IMR-90 (cell line): ENCODE measurements at regions not wholly inside any gene's neighbourhood (a gene's known extent, or its start where the extent isn't known, plus 50 kb on each side); places are given as distances from the start of the nearest gene placed in this dataset.

ENCODE experiments used
- ATAC-seq: fragments of 200-7000 bp; cut with Tn5 transposase; 2 replicates; pipeline ENCODE4 v1.9.1; 2020; ENCODE audit warnings: low read depth, mild to moderate bottlenecking, moderate library complexity
- BruUV-seq: library from RNA; stranded (reverse); fragments of 400-500 nt; replicated peaks from 2 replicates; lab custom pipeline; 2021; lab: Mats Ljungman, UMichigan
- CTCF ChIA-PET: fragments of 300-600 bp; formaldehyde crosslinking; extraction: SDS; loops from one replicate; lab custom pipeline; 2021; ENCODE audit warnings: antibody characterized with exemption; lab: Yijun Ruan, JAX
- POLR2A ChIA-PET: fragments of 300-600 bp; sonication (Branson Sonifier 250); formaldehyde crosslinking; loops from one replicate; lab custom pipeline; 2022; ENCODE audit warnings: antibody characterized with exemption; ENCODE audit not compliant: unreplicated experiment; lab: Charles Lee
- DNase-seq: peaks from one replicate; pipeline ENCODE4 v3.0.0; 2013
- H2AFZ ChIP-seq: replicated peaks from 2 replicates; pipeline ENCODE3; 2013; ENCODE audit warnings: low read length, mild to moderate bottlenecking; ENCODE audit not compliant: poor library complexity
- H2AK5ac ChIP-seq: 2 replicates; pipeline ENCODE4 v1.6.1; 2013; ENCODE audit warnings: low read depth, low read length, inconsistent platforms
- H2AK9ac ChIP-seq: replicated peaks from 2 replicates; pipeline ENCODE3; 2013; ENCODE audit warnings: mild to moderate bottlenecking, low read depth, low read length, moderate library complexity; ENCODE audit not compliant: poor library complexity
- H2BK120ac ChIP-seq: 2 replicates; pipeline ENCODE4 v1.6.1; 2013; ENCODE audit warnings: low read depth, low read length, inconsistent platforms
- H2BK15ac ChIP-seq: 3 replicates; pipeline ENCODE4 v1.6.1; 2013; ENCODE audit warnings: low read depth, low read length, inconsistent platforms
- H2BK20ac ChIP-seq: 2 replicates; pipeline ENCODE4 v1.6.1; 2013; ENCODE audit warnings: low read depth, mild to moderate bottlenecking, inconsistent platforms, low read length, moderate library complexity
- H2BK5ac ChIP-seq: 2 replicates; pipeline ENCODE4 v1.6.1; 2013; ENCODE audit warnings: mild to moderate bottlenecking, low read depth, low read length, inconsistent platforms; ENCODE audit not compliant: poor library complexity, severe bottlenecking
- H3K14ac ChIP-seq: replicated peaks from 2 replicates; pipeline ENCODE4 v1.6.1; 2013; ENCODE audit warnings: low read depth, low read length, inconsistent platforms
- H3K18ac ChIP-seq: 2 replicates; pipeline ENCODE4 v1.6.1; 2013; ENCODE audit warnings: low read depth, low read length, control low read depth
- H3K23ac ChIP-seq: 2 replicates; pipeline ENCODE4 v1.6.1; 2013; ENCODE audit warnings: low read depth, low read length, inconsistent platforms
- H3K27ac ChIP-seq: 2 replicates; pipeline ENCODE4 v1.5.1; 2013; ENCODE audit warnings: mild to moderate bottlenecking, control low read depth, low read length; ENCODE audit not compliant: insufficient read depth
- H3K27me3 ChIP-seq: 2 replicates; pipeline ENCODE4 v1.6.1; 2013; ENCODE audit warnings: low read length; ENCODE audit not compliant: control insufficient read depth, insufficient read depth
- H3K36me3 ChIP-seq: 2 replicates; pipeline ENCODE4 v1.6.1; 2013; ENCODE audit warnings: low read length, mixed read lengths; ENCODE audit not compliant: control insufficient read depth, insufficient read depth
- H3K4ac ChIP-seq: 2 replicates; pipeline ENCODE4 v1.6.1; 2013; ENCODE audit warnings: low read depth, low read length, inconsistent platforms
- H3K4me1 ChIP-seq: 2 replicates; pipeline ENCODE4 v1.6.1; 2013; ENCODE audit warnings: low read length, mixed read lengths; ENCODE audit not compliant: control insufficient read depth, insufficient read depth
- H3K4me2 ChIP-seq: 2 replicates; pipeline ENCODE4 v1.6.1; 2013; ENCODE audit warnings: low read depth, mild to moderate bottlenecking, control low read depth, low read length, moderate library complexity
- H3K4me3 ChIP-seq: 2 replicates; pipeline ENCODE4 v1.5.1; 2013; ENCODE audit warnings: low read depth, mild to moderate bottlenecking, control low read depth, low read length, moderate library complexity; ENCODE audit not compliant: insufficient read depth
- H3K56ac ChIP-seq: 2 replicates; pipeline ENCODE4 v1.6.1; 2013; ENCODE audit warnings: low read length, inconsistent platforms; ENCODE audit not compliant: insufficient read depth; ENCODE audit errors: extremely low read depth
- H3K79me1 ChIP-seq, 2 experiments: 2 replicates each; pipeline ENCODE4 v1.6.1; 2013; ENCODE audit warnings: low read length in 2 of 2, inconsistent platforms in 1 of 2, low read depth in 1 of 2
- H3K9ac ChIP-seq: 2 replicates; pipeline ENCODE4 v1.6.1; 2013; ENCODE audit warnings: low read depth, low read length, control low read depth
- H3K9me1 ChIP-seq: 2 replicates; pipeline ENCODE4 v1.6.1; 2013; ENCODE audit warnings: low read length, inconsistent platforms; ENCODE audit not compliant: insufficient read depth
- H3K9me3 ChIP-seq: 2 replicates; pipeline ENCODE4 v1.6.1; 2013; ENCODE audit warnings: low read length; ENCODE audit not compliant: control insufficient read depth, insufficient read depth
- H4K20me1 ChIP-seq: 2 replicates; pipeline ENCODE4 v1.6.1; 2013; ENCODE audit warnings: low read length, inconsistent platforms; ENCODE audit not compliant: insufficient read depth
- H4K5ac ChIP-seq: 2 replicates; pipeline ENCODE4 v1.6.1; 2013; ENCODE audit warnings: mild to moderate bottlenecking, low read depth, low read length, control low read depth
- H4K8ac ChIP-seq, 2 experiments: 2 replicates each; pipeline ENCODE4 v1.6.1; 2013; ENCODE audit warnings: low read depth in 2 of 2, low read length in 2 of 2, control low read depth in 1 of 2, inconsistent platforms in 1 of 2
- H4K91ac ChIP-seq: 2 replicates; pipeline ENCODE4 v1.6.1; 2013; ENCODE audit warnings: low read depth, low read length, inconsistent platforms; ENCODE audit not compliant: insufficient read depth
- CEBPB ChIP-seq: IDR thresholded peaks from 2 replicates; pipeline ENCODE4 v1.6.1; 2012; ENCODE audit warnings: low read depth, low read length, improper control_type of control experiment
- ELK1 ChIP-seq: fragments of 150-350 bp; IDR thresholded peaks from 2 replicates; pipeline ENCODE4 v1.6.1; 2016; ENCODE audit warnings: low read depth, mild to moderate bottlenecking, low read length, moderate library complexity, borderline replicate concordance
- FOS ChIP-seq: fragments of 150-350 bp; IDR thresholded peaks from 2 replicates; pipeline ENCODE4 v1.6.1; 2016; ENCODE audit warnings: low read depth, low read length
- MAFK ChIP-seq: IDR thresholded peaks from 2 replicates; pipeline ENCODE4 v1.6.1; 2012; ENCODE audit warnings: low read depth, low read length, improper control_type of control experiment
- MAZ ChIP-seq: IDR thresholded peaks from 2 replicates; pipeline ENCODE4 v1.6.1; 2012; ENCODE audit warnings: low read depth, mild to moderate bottlenecking, low read length, improper control_type of control experiment, moderate library complexity, borderline replicate concordance
- POLR2A ChIP-seq: IDR thresholded peaks from 2 replicates; pipeline ENCODE4 v1.6.1; 2012; ENCODE audit warnings: mild to moderate bottlenecking, low read depth, low read length
- RAD21 ChIP-seq: IDR thresholded peaks from 2 replicates; pipeline ENCODE4 v1.6.1; 2012; ENCODE audit warnings: low read length, improper control_type of control experiment
- RFX5 ChIP-seq: IDR thresholded peaks from 2 replicates; pipeline ENCODE4 v1.8.0; 2012; ENCODE audit warnings: low read depth, mild to moderate bottlenecking, low read length, moderate library complexity
- SMC3 ChIP-seq: fragments of 150-350 bp; IDR thresholded peaks from 2 replicates; pipeline ENCODE4 v1.6.1; 2016; ENCODE audit warnings: low read depth, mild to moderate bottlenecking, antibody characterized with exemption, low read length, moderate library complexity
- WGBS, 2 experiments: methylation state at CpG; one replicate each; pipeline versions ENCODE4 v1.1.5 to v1.1.7; 2013; ENCODE audit warnings: missing lambda C conversion rate in 2 of 2; ENCODE audit not compliant: insufficient read length in 1 of 2; ENCODE audit errors: extremely low coverage in 2 of 2; 5-methylcytosine and 5-hydroxymethylcytosine counted together
- dilution Hi-C: fragments of 300-500 bp; cut with HindIII; formaldehyde crosslinking; loops from one replicate; pipeline ENCODE4 v1.14.3; 2018; ENCODE audit warnings: low sequenced_read_pairs; ENCODE audit not compliant: unreplicated experiment
- in situ Hi-C: fragments of 300-500 bp; cut with MboI; formaldehyde crosslinking; loops from 3 replicates; pipeline ENCODE4 v1.14.3; 2019; ENCODE audit warnings: low sequenced_read_pairs, inconsistent platforms, mixed read lengths
- intact Hi-C: fragments of 100-400 bp; cut with micrococcal nuclease; formaldehyde crosslinking; loops from 2 replicates; pipeline ENCODE4 v1.10.0; 2022

DNA sequence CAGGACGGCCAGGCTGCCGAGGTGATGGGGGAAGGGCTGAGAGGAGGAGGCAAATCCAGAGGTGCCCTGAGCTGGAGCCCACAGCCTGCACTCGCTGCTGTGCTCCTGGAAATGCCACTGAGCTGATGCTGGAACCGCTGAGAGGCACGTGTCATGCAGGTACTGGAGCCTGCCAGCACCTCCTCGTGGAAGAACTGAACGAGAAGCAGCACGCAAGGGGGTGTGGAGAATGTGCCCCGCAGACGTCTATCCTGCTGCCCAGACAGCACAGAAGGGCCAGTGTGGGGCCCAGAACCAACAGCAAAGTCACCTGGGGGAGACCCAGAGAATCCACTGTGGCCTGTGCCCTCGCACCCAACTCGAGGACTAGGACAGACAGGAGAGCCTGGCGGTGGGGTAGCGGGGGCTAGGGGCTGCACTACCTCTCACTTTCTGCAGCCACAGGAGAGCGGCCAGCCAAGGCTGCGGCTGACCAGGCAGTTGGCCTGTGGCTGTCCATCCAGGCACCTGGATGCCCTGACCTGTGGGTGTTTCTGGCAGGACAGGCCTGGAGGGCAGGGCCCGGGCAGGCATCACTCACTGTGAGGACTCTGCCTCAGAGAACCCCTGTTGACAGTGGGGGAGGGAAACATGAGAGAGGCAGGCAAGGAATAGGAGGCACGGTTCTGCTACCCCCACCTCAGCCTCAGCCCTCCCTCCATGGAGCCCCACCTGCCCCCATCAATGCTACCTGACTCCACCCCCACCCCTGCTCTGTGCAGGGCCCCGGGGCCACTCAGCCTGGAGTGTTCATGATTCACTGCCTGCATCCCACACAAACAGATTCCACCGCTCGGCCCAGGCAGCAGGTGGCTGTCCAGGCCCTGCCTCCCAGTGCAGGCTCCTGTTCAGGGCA, 213.1 kb downstream of the TBC1D2B start:
- H3K9me1 ChIP-seq, result no peaks in the 10 kb centered on the region
- no peaks in the 10 kb centered on the region for H3K36me3 ChIP-seq
- no peak overlapping the region for H2AK9ac ChIP-seq
- no peak overlapping the region for H3K14ac ChIP-seq
- ChIA-PET CTCF (no interaction called here), POLR2A (no interaction called here)
- H3K27me3 ChIP-seq, result peaks cover 32% of the 10 kb centered on the region
- H3K9ac ChIP-seq, result no peak overlapping the region
- in situ Hi-C loops, result no loop called here
- H3K4me1 ChIP-seq, result no peaks in the 10 kb centered on the region
- no peak for ATAC-seq
- dilution Hi-C loops, result no loop called here
- no peak overlapping the region for H2BK15ac ChIP-seq
- no TSS peak for BruUV-seq
- TF ChIP-seq FOS (no peak), CEBPB (no peak), MAFK (no peak), MAZ (no peak), POLR2A (no peak), SMC3 (no peak), ELK1 (no peak), RAD21 (no peak), RFX5 (no peak)
- H4K5ac ChIP-seq, result no peak overlapping the region
- no peak overlapping the region for H2AK5ac ChIP-seq
- 37% methylated on average over 11 of the region's 21 CpGs; no CpG with 5 or more reads in 1 of the 2 experiments for WGBS, 2 experiments
- no peak overlapping the region for H3K18ac ChIP-seq
- no peak overlapping the region for H2AFZ ChIP-seq
- no peak for DNase-seq
- intact Hi-C loops, result no loop called here
- H3K4me2 ChIP-seq, result no peak overlapping the region
- H3K4me3 ChIP-seq, result no peak overlapping the region
- no peak overlapping the region for H3K56ac ChIP-seq
- H3K23ac ChIP-seq, result no peak overlapping the region
- no peaks in the 10 kb centered on the region for H3K79me1 ChIP-seq
- H2BK120ac ChIP-seq, result no peak overlapping the region
- no peaks in the 10 kb centered on the region for H4K20me1 ChIP-seq
- H4K8ac ChIP-seq, result no peak overlapping the region
- no peak overlapping the region for H4K91ac ChIP-seq
- no peak overlapping the region for H2BK20ac ChIP-seq
- no peak overlapping the region for H3K27ac ChIP-seq
- no peak overlapping the region for H2BK5ac ChIP-seq
- H3K9me3 ChIP-seq, result no peaks in the 10 kb centered on the region
- H3K4ac ChIP-seq, result no peak overlapping the region
